ENCODE measurements at regions not wholly inside any gene's neighbourhood (a gene's known extent, or its start where the extent isn't known, plus 50 kb on each side); places are given as distances from the start of the nearest gene placed in this dataset.

- H3K27ac Mint-ChIP-seq = no peak overlapping the region
- ATAC-seq (replicated peaks) = no peak
- no peaks in the 10 kb centered on the region for H3K9me3 Mint-ChIP-seq
Observed at GRCh38 chr11:69923641-69924307, 104.6 kb upstream of the FGF3 start.

GRCh38 chr11:69924308-69925161, 105.3 kb upstream of the FGF3 start:
- no peak overlapping the region for H3K4me3 Mint-ChIP-seq
- peaks cover 40% of the 10 kb centered on the region for H3K27me3 Mint-ChIP-seq
- H3K9me3 Mint-ChIP-seq = no peaks in the 10 kb centered on the region
- ATAC-seq (replicated peaks) = no peak
- no peak overlapping the region for H3K27ac Mint-ChIP-seq
- H3K36me3 Mint-ChIP-seq (ENCODE audit: low read depth) = no peaks in the 10 kb centered on the region
- peaks cover under 1% of the 10 kb centered on the region for H3K4me1 Mint-ChIP-seq

More at GRCh38 chr11:69923641-69924307, 104.6 kb upstream of the FGF3 start:
- no peaks in the 10 kb centered on the region for H3K36me3 Mint-ChIP-seq (ENCODE audit: low read depth)
- H3K4me1 Mint-ChIP-seq = peaks cover 4% of the 10 kb centered on the region
- peaks cover 44% of the 10 kb centered on the region for H3K27me3 Mint-ChIP-seq
- no peak overlapping the region for H3K4me3 Mint-ChIP-seq

- H3K9me3 Mint-ChIP-seq = no peaks in the 10 kb centered on the region
- ATAC-seq (replicated peaks) = no peak
Observed at GRCh38 chr11:69925366-69926196, 106.4 kb upstream of the FGF3 start.

GRCh38 chr11:69926376-69927050, 107.3 kb upstream of the FGF3 start:
- Mint-ChIP-seq H3K4me3 (no peak overlapping the region), H3K9me3 (no peaks in the 10 kb centered on the region), H3K27me3 (peaks cover 43% of the 10 kb centered on the region), H3K36me3 (ENCODE audit: low read depth) (no peaks in the 10 kb centered on the region), H3K4me1 (no peaks in the 10 kb centered on the region), H3K27ac (no peak overlapping the region)
- no peak for ATAC-seq (replicated peaks)

More at GRCh38 chr11:69925366-69926196, 106.4 kb upstream of the FGF3 start:
- H3K4me3 Mint-ChIP-seq = no peak overlapping the region
- H3K4me1 Mint-ChIP-seq = no peaks in the 10 kb centered on the region
- H3K36me3 Mint-ChIP-seq (ENCODE audit: low read depth) = no peaks in the 10 kb centered on the region
- H3K27ac Mint-ChIP-seq = no peak overlapping the region
- peaks cover 41% of the 10 kb centered on the region for H3K27me3 Mint-ChIP-seq

GRCh38 chr11:69928121-69928520, 108.9 kb upstream of the FGF3 start:
- ATAC-seq (replicated peaks) = no peak
- Mint-ChIP-seq H3K36me3 (ENCODE audit: low read depth) (no peaks in the 10 kb centered on the region), H3K4me1 (no peaks in the 10 kb centered on the region), H3K9me3 (no peaks in the 10 kb centered on the region), H3K27me3 (peaks cover 41% of the 10 kb centered on the region), H3K27ac (no peak overlapping the region), H3K4me3 (no peak overlapping the region)

- Mint-ChIP-seq H3K27ac (no peak overlapping the region), H3K9me3 (no peaks in the 10 kb centered on the region), H3K4me1 (no peaks in the 10 kb centered on the region), H3K4me3 (no peak overlapping the region), H3K36me3 (ENCODE audit: low read depth) (no peaks in the 10 kb centered on the region), H3K27me3 (peaks cover 37% of the 10 kb centered on the region)
- ATAC-seq (replicated peaks) = no peak
Observed at GRCh38 chr11:69928975-69929374, 109.8 kb upstream of the FGF3 start.

- H3K27me3 Mint-ChIP-seq = peaks cover 30% of the 10 kb centered on the region
- no peak overlapping the region for H3K27ac Mint-ChIP-seq
- H3K9me3 Mint-ChIP-seq = no peaks in the 10 kb centered on the region
- no peaks in the 10 kb centered on the region for H3K4me1 Mint-ChIP-seq
- no peaks in the 10 kb centered on the region for H3K36me3 Mint-ChIP-seq (ENCODE audit: low read depth)
- no peak for ATAC-seq (replicated peaks)
- no peak overlapping the region for H3K4me3 Mint-ChIP-seq
Observed at GRCh38 chr11:69930081-69931059, 111.2 kb upstream of the FGF3 start.

- Mint-ChIP-seq H3K36me3 (ENCODE audit: low read depth) (no peaks in the 10 kb centered on the region), H3K27me3 (peaks cover 24% of the 10 kb centered on the region), H3K4me1 (no peaks in the 10 kb centered on the region), H3K4me3 (no peak overlapping the region), H3K27ac (no peak overlapping the region), H3K9me3 (no peaks in the 10 kb centered on the region)
- no peak for ATAC-seq (replicated peaks)
Observed at GRCh38 chr11:69931060-69931910, 112.1 kb upstream of the FGF3 start.

GRCh38 chr11:69931994-69932910, 113.0 kb upstream of the FGF3 start:
- Mint-ChIP-seq H3K27ac (no peak overlapping the region), H3K9me3 (no peaks in the 10 kb centered on the region), H3K4me1 (no peaks in the 10 kb centered on the region), H3K4me3 (no peak overlapping the region), H3K36me3 (ENCODE audit: low read depth) (no peaks in the 10 kb centered on the region), H3K27me3 (peaks cover 18% of the 10 kb centered on the region)
- ATAC-seq (replicated peaks) = no peak

GRCh38 chr11:69934861-69935494, 115.8 kb upstream of the FGF3 start:
- ATAC-seq (replicated peaks) = no peak
- Mint-ChIP-seq H3K36me3 (ENCODE audit: low read depth) (no peaks in the 10 kb centered on the region), H3K27me3 (peaks cover 18% of the 10 kb centered on the region), H3K4me3 (no peak overlapping the region), H3K9me3 (no peaks in the 10 kb centered on the region), H3K4me1 (no peaks in the 10 kb centered on the region), H3K27ac (no peak overlapping the region)

- Mint-ChIP-seq H3K27me3 (peaks cover 14% of the 10 kb centered on the region), H3K4me1 (no peaks in the 10 kb centered on the region), H3K36me3 (ENCODE audit: low read depth) (no peaks in the 10 kb centered on the region), H3K27ac (no peak overlapping the region), H3K9me3 (no peaks in the 10 kb centered on the region), H3K4me3 (no peak overlapping the region)
- ATAC-seq (replicated peaks) = no peak
Observed at GRCh38 chr11:69935941-69936505, 116.8 kb upstream of the FGF3 start.
